Putamen (tissue), 1 donor: ENCODE measurements at regions not wholly inside any gene's neighbourhood (a gene's known extent, or its start where the extent isn't known, plus 50 kb on each side); places are given as distances from the start of the nearest gene placed in this dataset.
"Not testable (repeated sequence)": the region's sequence is repeated elsewhere in the genome, so short reads cannot be mapped to it uniquely, and the experiment has no call there.

Experiments used
- DNase-seq: peaks from one replicate; pipeline ENCODE4 v3.0.0-alpha.2; 2016; ENCODE audit warnings: low spot score

DNA sequence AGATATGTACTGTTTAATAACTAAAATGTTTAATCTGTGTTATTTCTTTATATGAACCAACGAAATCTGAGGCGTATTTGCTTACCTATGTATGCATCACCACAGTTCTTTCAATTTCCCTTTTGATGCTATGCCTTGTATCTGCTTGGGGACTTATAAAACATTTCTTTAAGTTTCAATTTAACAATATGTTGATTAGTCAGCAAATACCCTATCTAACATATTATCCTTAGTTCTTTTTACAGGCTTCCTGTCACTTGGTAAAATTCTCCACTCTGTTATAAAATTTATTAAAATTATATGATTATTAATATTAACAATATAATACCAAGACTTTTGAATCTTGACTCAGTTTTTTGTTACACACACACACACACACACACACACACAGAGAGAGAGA is 174.3 kb downstream of the CPS1 start:
- no peak for DNase-seq

DNA sequence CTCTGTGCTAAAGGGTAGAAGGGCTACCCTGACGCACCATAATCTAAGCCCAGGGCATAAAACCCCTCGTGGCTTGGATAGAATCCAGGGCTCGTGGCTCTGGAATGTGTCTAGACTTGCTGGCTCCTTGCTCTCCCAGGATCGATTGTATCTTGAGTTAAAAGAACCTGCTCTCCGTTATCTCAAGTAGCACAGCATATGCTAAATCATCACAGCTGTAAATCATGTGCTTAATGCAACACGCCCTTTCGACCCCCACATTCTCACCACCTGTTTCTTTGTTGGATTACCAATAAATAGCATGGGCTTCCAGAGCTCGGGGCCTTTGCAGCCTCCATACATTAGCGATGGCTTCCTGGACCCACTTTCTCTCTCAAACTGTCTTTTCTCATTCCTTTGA is 190.4 kb downstream of the CPS1 start:
- DNase-seq = not testable (repeated sequence)

DNA sequence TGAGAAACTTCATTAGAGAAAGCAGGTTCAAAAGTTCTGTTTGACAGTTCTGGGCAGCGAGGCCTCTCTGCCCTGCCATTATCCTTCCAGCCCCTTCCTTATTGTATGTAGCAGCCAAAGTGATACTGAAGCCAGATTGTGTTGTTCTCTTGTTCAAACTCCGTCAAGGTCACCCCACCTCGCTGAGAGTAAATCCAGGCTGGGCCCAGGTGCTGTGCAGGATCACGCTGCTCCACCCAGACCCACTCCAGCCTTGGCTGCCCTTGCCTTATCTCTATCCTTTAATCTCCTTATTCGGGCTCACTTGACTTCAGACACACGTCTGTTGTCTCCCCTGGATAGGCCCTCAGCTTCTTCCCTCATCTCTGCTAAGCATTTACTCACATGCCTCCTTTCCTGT is 196.1 kb downstream of the CPS1 start:
- DNase-seq = no peak

DNA sequence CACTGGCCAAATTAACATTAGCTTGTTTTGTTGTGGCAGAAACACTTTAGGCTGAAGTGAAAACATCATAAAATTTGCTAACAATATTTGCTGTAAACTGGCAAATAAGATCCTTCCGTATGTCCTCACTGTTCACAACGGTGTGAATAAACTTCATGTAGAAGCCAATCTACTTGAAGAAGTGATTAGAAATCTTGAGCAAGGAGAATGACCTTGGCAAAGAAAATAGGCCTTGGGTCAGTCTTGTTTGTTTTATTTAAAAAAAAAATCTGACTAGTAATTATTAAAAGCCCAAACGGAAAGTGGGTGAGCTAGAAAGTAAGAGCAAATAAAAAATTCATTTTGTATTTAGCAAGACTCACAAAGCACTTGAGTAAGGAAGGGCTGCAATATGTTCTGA is 197.0 kb downstream of the CPS1 start:
- no peak for DNase-seq

DNA sequence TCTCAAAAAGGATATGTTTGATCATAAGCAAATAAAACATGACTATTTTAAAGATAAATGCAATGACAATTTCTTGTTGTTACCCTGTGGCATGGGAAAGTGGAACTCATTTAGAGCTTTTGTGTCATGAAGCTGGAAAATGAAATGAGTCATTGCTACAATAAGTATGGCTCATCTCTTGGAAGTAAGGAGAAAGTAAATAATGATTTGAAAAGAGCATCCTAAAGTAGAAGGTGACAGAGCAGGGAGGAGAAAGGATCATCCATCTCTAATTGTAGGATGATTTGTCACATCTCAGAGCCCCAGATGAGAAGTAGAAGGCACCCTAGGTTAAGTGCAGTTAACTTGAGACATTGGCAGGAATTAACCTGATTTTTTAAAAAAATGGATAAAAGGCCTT is 200.5 kb downstream of the CPS1 start:
- DNase-seq = no peak

DNA sequence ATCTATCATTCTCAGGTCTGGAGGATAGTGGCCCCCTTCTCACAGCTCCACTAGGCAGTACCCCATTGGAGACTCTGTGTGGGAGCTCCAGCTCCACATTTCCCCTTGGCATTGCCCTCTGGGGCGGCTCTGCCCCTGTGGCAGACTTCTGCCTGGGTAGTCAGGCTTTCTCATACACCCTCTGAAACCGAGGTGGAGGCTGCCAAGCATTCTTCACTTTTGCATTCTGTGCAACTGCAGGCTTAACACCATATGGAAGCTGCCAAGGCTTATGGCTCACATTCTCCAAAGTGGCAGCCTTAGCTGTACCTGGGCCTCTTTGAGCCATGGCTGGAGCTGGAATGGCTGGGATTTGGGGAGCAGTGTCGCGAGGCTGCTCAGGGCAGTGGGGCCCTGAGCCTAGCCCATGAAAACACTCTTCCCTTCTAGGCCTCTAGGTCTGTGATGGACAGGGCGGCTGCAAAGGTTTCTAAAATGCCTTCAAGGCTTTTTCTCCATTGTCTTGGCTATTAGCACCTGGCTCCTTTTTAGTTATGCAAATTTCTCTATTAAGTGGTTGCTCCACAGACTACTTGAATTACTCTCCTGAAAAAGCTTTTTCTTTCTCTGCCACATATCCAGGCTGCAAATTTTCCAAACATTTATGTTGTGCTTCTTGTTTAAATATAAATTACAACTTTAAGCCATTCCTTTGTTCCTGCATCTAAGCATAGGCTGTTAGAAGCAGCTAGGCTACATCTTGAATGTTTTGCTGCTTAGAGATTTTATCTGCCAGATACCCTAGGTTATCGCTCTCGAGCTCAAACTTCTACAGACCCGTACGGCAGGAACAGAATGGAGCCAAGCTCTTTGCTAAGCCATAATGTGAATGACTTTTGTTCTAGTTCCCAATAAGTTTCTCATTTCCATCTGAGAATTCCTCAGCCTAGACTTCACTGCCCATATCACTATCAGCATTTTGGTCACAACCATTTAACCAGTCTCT is 206.5 kb downstream of the CPS1 start:
- DNase-seq = no peak

DNA sequence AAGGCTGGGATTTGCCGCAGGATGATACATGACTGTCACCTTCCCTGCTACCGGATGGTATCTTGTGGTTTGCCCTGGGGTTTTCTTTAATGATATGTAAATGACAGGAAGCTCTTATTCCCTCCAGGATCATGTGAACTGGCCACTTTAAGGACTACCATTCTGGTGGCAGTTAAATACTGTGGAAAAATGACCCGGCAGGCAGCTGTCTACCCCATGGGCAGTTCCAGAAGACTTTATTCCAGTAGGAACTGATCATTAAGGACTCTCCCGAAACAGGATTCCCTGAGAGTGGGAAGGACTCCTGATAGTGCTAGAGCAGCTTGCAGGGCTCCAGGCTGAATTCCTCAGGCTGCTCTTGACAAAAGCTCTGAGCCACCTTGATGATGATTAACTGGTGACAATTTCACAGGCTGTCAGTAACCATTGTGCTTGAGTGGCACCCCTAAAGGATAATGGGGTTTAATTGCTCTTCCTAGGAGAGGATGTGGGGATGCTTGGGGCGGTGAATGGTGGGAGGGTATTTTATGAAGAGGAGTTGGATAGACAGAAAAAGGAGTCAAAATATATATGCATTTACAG is 212.0 kb downstream of the CPS1 start:
- peak; percentile 74 for DNase-seq

DNA sequence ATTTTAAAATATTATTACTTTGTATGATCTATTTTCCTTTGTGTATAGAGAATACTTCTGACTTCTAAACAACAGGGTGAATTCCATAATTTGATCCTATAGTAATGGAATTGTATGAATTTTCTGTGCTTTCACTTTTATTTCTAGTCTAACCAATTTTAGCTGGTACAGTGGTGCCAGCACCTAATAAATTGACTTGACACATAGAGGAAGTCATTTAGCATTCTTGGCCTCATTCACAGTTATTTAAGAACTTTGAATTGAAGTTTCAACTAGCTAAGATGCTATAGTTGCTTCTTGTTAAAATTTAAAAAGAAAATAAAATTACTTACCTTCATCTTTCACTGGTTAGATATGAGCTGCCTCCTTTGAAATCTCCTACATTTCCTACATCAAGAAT is 220.4 kb downstream of the CPS1 start:
- no peak for DNase-seq

DNA sequence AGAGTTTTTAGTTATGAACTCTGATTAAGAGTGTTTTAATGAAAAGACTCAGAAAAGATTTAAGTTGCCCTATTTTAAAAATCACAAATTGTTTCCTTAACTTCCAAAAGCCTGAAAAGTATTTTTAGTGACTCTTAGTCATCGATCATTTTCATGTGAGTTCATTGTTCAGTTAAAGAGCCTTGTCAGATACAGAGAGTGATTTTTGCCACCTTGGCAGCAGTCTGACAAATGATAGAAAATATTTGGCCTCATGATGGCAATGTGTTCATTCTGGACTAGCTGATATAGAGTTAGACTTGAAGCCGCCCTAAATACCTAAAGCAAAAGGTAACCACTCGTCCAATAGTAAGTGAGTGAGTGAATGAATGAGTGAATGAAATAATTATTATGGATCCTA is 225.8 kb downstream of the CPS1 start:
- DNase-seq = peak; percentile 57

DNA sequence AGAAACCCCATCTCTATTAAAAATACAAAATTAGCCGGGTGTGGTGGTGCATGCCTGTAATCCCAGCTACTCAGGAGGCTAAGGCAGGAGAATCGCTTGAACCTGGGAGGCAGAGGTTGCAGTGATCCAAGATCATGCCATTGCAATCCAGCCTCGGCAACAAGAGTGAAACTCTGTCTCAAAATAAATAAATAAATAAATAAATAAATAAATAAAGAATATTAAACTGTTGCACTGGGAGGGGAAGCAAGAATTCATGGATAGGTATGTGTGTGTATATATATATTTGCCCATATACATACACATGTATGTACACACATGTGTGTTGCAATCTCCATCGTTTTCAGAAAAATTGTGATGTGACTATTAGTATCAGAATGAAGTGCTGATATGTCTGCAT is 231.4 kb downstream of the CPS1 start:
- DNase-seq = not testable (repeated sequence)

DNA sequence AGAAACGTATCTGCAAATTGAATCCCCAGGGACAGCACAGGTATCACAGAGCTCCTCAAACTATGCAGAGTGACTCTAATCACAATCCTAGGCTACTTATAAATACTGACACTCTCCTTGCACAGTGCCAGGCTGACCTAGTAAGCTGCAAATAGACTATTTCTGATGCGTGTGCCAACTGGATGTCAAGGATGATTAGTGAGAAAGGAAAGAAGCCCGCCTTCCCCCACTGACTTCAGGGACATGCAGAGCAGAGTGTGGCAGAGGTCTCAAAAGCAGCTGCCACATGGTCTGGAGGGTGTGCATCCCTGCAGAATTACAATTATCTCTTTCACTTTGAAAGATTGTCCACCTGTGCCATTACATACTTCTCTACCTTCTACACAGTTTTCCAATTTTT is 235.6 kb downstream of the CPS1 start:
- no peak for DNase-seq

DNA sequence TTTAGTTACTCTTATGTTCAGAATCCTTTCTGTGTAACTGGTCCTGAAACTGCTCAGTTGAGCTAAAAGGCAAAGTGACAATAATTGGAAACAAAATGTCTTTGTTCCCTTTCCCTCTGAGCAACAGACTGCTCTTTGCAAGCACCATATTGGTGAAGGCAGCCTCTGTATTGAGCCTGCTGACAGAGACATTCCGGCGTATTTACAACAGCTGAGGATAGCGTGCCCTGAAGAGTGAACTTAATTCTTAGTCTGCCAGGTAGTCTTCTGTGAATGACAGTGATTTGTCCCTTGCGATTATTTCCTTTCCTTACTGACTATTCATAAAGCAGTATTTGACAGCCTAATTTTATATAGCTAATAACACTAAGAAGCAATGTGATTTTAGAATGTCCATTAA is 239.1 kb downstream of the CPS1 start:
- DNase-seq = no peak

DNA sequence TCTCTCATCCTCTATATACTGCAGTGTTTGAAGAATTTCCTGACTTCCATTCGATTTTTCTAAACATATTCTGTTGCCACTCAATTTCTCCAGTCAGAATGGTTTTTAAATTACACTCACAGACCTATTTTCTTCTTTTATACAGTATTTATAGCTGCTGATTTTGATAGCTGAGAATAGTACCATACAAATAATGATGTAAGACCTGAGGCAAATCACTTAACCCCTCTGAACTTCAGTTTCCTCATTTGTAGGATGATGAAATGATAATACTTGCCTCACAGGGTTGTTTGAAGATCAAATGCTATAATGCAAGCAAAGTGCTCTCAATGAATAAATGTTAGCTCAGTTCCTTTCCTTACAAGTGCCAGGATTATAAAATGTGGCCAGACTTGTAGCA is 241.8 kb downstream of the CPS1 start:
- DNase-seq = no peak

DNA sequence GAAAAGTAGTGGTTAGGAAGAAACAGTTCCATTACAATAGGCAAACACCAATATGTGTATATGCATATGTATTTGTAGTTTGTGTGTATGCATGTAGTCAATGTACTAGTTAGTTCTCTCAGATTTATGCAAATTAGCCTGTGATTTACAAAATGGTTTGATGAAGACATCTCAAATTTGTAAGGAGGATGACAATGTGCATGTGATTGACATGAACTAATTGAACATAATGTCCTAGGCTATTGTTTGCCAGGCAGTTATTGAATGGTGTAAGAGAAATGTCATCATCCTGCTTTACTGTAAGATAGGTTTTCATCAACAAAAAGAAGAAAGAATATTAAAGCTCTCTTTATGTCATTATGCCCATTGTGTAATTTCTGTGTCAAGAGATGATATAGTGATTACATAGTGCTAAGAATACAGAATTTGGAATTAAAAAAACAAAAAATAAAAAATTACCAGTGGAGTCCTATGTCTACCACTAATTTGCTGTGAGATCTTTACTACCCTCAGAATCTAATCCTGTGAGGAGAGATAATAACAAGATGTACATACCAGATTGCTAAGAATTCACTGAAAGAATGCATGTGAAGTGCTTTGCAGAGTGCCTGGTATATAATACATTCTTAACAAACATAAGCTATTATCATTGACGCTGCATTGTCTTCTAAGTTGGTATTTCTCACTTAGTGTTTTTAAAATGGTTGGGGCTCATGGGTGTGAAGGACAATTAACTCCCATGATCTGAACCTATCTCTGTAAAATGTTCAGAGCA is 258.0 kb downstream of the CPS1 start:
- no peak for DNase-seq

DNA sequence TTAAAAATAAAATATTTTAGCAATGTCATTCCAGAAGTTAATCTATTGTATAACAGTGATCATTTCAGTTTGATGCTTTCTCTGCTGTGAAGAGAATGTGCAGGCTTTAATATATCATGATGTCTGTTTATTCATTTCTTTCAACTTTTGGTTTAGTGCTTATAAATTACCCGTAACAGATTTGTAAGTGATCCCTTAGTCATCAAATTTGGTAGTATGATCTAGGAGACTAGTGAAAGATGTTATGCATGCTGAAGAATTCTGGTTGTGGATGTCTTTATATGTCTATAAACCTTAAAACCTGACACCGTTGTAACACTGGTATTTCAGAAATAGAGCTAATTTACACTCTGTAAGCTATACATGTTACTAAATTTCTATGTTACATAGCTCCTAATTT is 260.4 kb downstream of the CPS1 start:
- DNase-seq = no peak

DNA sequence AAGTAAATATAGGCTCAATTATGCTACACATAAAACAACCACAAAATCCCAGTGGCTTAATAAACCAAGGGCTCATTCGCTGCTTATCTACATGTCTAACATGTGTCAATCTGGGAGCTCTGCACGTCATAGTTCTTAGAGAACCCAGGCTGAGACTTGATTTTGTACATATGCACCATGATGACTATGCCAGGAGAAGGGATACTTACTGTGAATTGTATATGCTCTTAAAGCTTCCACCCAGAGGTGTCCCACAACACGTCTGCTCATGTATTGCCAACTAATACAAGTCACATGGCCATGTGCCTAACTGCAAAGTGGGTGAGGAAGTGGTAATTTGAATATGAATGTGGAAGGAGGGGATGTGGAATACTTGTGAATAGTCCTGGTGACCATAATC is 262.1 kb downstream of the CPS1 start:
- no peak for DNase-seq

DNA sequence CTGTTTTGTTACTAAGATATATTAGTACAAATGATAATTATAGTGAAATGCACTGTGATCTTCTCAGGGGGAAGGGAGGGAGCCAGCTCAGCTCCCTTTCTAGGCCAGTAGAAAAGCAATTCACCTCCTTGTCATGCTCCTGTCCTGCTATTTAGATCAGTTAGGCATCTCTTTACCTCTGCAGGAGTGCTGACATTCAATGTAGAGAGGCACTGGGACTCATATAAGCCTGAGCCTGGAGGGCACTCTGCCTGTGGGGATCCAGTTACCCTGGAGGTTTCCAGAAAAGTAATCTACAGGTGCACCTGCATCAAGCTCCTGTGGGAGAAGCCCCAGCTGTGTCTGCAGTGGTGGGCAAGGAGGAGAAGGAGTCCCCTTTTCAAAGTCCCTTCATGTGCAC is 277.0 kb downstream of the CPS1 start:
- no peak for DNase-seq

DNA sequence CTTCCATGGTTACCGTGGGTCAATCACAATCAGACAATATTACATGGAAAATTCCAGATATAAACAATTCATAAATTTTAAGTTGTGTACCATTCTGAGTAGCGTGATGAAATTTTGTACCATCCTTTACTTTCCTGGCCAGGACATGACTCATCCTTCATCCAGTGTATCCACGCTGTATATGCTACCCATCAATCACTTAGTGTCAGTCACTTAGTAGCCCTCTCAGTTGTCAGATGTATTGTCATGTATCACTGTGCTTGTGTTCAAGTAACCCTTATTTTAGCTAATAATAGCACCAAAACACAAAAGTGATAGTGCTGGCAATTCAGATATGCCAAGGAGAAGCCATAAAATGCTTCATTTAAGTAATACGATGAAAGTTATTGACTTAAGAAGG is 282.6 kb downstream of the CPS1 start:
- no peak for DNase-seq

DNA sequence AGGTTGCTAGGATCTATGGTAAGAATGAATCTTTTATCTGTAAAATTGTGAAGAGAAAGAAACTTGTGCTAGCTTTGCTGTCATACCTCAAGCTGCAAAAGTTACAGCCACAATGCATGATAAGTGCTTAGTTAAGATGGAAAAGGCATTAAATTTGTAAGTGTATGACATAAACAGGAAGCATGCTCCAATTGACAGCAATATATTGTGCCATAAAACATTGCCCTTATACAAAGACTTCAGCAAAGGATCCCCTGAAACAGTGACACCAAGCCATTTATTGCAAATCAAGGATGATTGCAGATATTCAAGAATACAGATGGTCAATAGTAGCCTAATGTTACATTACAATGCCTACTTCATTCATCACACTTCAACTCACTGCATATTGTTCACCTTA is 283.1 kb downstream of the CPS1 start:
- DNase-seq = no peak

DNA sequence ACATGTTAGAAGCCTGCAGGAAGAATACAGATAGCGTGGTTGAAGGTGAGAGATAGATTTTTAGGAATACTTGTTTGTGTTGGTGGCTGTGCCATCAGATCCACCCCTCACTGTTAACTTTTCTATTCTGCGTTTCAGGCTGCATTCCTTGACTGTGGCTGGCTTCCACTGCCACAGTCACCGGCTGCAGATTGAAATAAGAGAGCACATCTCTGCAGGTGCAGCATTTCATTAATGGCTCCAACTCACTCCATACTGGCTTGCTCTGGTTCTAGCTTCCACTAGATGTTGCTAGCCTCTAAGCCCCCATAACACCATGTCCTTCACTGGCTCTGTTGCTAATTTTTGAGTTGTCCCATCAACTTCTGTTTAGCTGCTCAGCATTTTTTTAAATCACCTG is 286.5 kb downstream of the CPS1 start:
- no peak for DNase-seq

DNA sequence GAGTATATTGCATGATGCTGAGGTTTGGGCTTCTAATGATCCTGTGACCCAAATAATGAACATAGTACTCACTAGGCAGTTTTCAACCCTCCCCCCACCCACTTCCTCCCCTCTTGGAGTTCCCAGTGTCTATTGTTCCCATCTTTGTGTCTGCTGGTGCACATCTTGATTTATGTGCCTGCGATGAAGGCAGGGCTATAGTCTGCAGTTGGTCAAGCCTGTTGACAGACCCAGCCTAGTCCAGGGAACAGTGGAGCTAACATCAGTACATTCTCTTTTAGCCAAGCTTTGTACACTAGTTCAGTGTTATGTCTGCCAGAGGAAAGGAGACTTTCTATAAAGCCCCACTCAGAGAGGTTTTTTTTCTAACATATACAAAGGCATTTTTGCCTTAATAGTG is 287.6 kb downstream of the CPS1 start:
- no peak for DNase-seq

DNA sequence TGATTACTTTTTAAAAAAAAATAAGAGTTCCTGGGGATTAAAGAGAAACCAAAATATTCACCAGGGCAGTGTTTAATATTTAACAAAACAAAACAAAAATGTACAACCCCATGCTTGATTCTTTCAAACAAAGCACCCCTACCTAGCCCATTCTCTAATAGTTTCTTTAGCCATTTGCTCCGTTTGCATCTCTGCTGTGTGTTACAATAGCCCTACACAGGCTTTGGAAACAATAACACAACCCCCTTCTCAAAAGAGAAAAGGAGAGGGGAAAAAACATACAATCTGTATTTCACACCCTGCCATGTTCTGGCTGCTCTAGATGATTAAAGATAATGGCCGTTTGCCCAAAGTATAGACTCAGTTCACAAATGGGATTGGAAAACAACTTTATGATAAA is 302.9 kb downstream of the CPS1 start:
- no peak for DNase-seq

DNA sequence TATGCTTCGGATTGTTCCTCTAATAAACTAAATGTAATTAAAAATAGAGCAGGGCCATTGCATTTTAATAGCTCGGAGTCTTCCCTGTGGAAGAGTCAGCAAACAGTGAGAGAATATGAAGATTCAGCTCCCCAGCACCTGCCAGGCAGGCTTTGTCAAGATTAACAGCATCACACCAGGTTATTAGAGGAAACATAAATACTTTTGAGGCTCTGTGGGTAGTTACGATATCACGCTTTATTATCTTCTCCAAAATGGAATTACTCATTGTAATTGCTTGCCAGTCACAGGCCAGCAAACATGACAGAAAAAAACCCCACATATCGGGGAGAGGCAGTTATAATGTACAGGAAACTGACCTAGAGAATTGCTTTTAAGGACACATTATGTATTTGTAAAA is 303.9 kb downstream of the CPS1 start:
- no peak for DNase-seq
